Activated CD8-positive, alpha-beta T cell treated with anti-CD3 and anti-CD28 coated beads for 36 hours (primary cell): ENCODE measurements at regions not wholly inside any gene's neighbourhood (a gene's known extent, or its start where the extent isn't known, plus 50 kb on each side); places are given as distances from the start of the nearest gene placed in this dataset.

Source experiments
- ATAC-seq: fragments of 200-7000 bp; cut with Tn5 transposase; one replicate; pipeline ENCODE4 v1.10.0; 2021; ENCODE audit warnings: mild to moderate bottlenecking, moderate library complexity
- CTCF ChIA-PET: fragments of 350-600 bp; sonication (Branson Sonifier 250); formaldehyde crosslinking; loops from one replicate; lab custom pipeline; 2021; ENCODE audit warnings: antibody characterized with exemption; lab: Charles Lee
- POLR2A ChIA-PET: fragments of 350-600 bp; sonication (Branson Sonifier 250); formaldehyde crosslinking; loops from one replicate; lab custom pipeline; 2021; ENCODE audit warnings: antibody characterized with exemption; lab: Charles Lee
- DNase-seq: peaks from one replicate; pipeline ENCODE4 v3.0.0-alpha.2; 2020
- H3K27ac Mint-ChIP-seq: one replicate; pipeline ENCODE4 v1.8.0; 2021; ENCODE audit warnings: mild to moderate bottlenecking, mixed read lengths
- H3K27me3 Mint-ChIP-seq: one replicate; pipeline ENCODE4 v1.8.0; 2021; ENCODE audit warnings: mixed read lengths
- H3K36me3 Mint-ChIP-seq: one replicate; pipeline ENCODE4 v1.8.0; 2021; ENCODE audit warnings: low read depth, mixed read lengths
- H3K4me1 Mint-ChIP-seq: one replicate; pipeline ENCODE4 v1.8.0; 2021; ENCODE audit warnings: low read depth, mixed read lengths
- H3K4me3 Mint-ChIP-seq: one replicate; pipeline ENCODE4 v1.8.0; 2021; ENCODE audit warnings: mild to moderate bottlenecking, moderate library complexity, mixed read lengths
- H3K9me3 Mint-ChIP-seq: one replicate; pipeline ENCODE4 v1.8.0; 2021; ENCODE audit warnings: mixed read lengths
- CTCF ChIP-seq: fragments of 200-600 bp; IDR thresholded peaks from one replicate; pipeline ENCODE4 v1.8.0; 2022; ENCODE audit warnings: antibody characterized with exemption, mild to moderate bottlenecking
- intact Hi-C: fragments of 100-400 bp; cut with micrococcal nuclease; formaldehyde crosslinking; loops from one replicate; pipeline ENCODE4 v1.10.0; 2022

GRCh38 chr1:202067188-202067974, 55.3 kb upstream of the GPR37L1 start:
- no peak for DNase-seq
- Mint-ChIP-seq H3K27me3 (no peaks in the 10 kb centered on the region), H3K36me3 (no peaks in the 10 kb centered on the region), H3K9me3 (no peaks in the 10 kb centered on the region), H3K27ac (no peak overlapping the region), H3K4me1 (no peaks in the 10 kb centered on the region), H3K4me3 (no peak overlapping the region)
- no peak for TF ChIP-seq CTCF
- CTCF ChIA-PET, result interaction anchor here (0.7 to 1.3 kb wide), 2 partner anchors 27 to 68 kb away, joined by 3 read pairs; no protein-coding TSS in a partner anchor
- intact Hi-C loops, result no loop called here
- ATAC-seq, result no peak
- POLR2A ChIA-PET, result no interaction called here

- intact Hi-C loops, result no loop called here
- TF ChIP-seq CTCF, result no peak
- ATAC-seq (no peak), DNase-seq (no peak)
- POLR2A ChIA-PET, result no interaction called here
- no peak overlapping the region for H3K4me3 Mint-ChIP-seq
- H3K27me3 Mint-ChIP-seq, result no peaks in the 10 kb centered on the region
- CTCF ChIA-PET, result no interaction called here
- no peaks in the 10 kb centered on the region for H3K4me1 Mint-ChIP-seq
- no peak overlapping the region for H3K27ac Mint-ChIP-seq
- H3K9me3 Mint-ChIP-seq, result no peaks in the 10 kb centered on the region
- H3K36me3 Mint-ChIP-seq, result no peaks in the 10 kb centered on the region
These were observed 54.1 kb upstream of the GPR37L1 start for GRCh38 chr1:202068596-202068995.

- no peak for TF ChIP-seq CTCF
- ChIA-PET POLR2A (no interaction called here), CTCF (no interaction called here)
- Mint-ChIP-seq H3K4me3 (no peak overlapping the region), H3K27ac (no peak overlapping the region), H3K9me3 (no peaks in the 10 kb centered on the region), H3K4me1 (no peaks in the 10 kb centered on the region), H3K27me3 (no peaks in the 10 kb centered on the region), H3K36me3 (no peaks in the 10 kb centered on the region)
- no peak for ATAC-seq
- intact Hi-C loops, result no loop called here
- DNase-seq, result no peak
These were observed 53.1 kb upstream of the GPR37L1 start for GRCh38 chr1:202069662-202070061.

- intact Hi-C loops, result no loop called here
- ChIA-PET CTCF (no interaction called here), POLR2A (no interaction called here)
- no peak overlapping the region for H3K27ac Mint-ChIP-seq
- H3K36me3 Mint-ChIP-seq, result no peaks in the 10 kb centered on the region
- ATAC-seq, result no peak
- H3K9me3 Mint-ChIP-seq, result no peaks in the 10 kb centered on the region
- no peaks in the 10 kb centered on the region for H3K27me3 Mint-ChIP-seq
- no peaks in the 10 kb centered on the region for H3K4me1 Mint-ChIP-seq
- H3K4me3 Mint-ChIP-seq, result no peak overlapping the region
- no peak for TF ChIP-seq CTCF
- DNase-seq, result no peak
These were observed 50.4 kb upstream of the GPR37L1 start for GRCh38 chr1:202072211-202072765.
